ENCODE measurements at regions not wholly inside any gene's neighbourhood (a gene's known extent, or its start where the extent isn't known, plus 50 kb on each side); places are given as distances from the start of the nearest gene placed in this dataset.

GRCh38 chr12:82187011-82187410, 171.2 kb downstream of the CCDC59 start (continued):
- TF ChIP-seq REST (IDR thresholded peaks at IDR 0.05; ENCODE audit: low read depth, low read length) (no peak), MEF2A (IDR thresholded peaks at IDR 0.05; ENCODE audit: borderline replicate concordance, low read depth) (no peak), EZH2phosphoT487 (IDR thresholded peaks at IDR 0.05; ENCODE audit: borderline replicate concordance, low read depth) (no peak), RCOR1 (IDR thresholded peaks at IDR 0.05; ENCODE audit: low read length) (no peak), IRF3 (IDR thresholded peaks at IDR 0.05; ENCODE audit: low read depth, low read length) (no peak), NFIC (IDR thresholded peaks at IDR 0.05; ENCODE audit: borderline replicate concordance) (no peak)

- Histone ChIP-seq H2AFZ (ENCODE audit: low read depth) (0 out of 2 replicates have a peak overlapping the region, but pooled peaks have one; percentile 36), H3K9ac (no peak overlapping the region), H3K4me3 (ENCODE audit: low read depth in 2 of 2, low read length in 1 of 2) (no peak overlapping the region), H3K4me1 (ENCODE audit: control insufficient read depth in 1 of 2, insufficient read depth in 2 of 2, low read depth in 1 of 2, low read length in 1 of 2) (no peaks in the 10 kb centered on the region), H3K36me3 (replicated peaks in 1 of 2; ENCODE audit: control insufficient read depth in 1 of 2, insufficient read depth in 2 of 2, low read length in 1 of 2) (no peaks in the 10 kb centered on the region), H3K9me3 (no peaks in the 10 kb centered on the region), H3K4me2 (no peak overlapping the region), H3K9me2 (no peaks in the 10 kb centered on the region), H3K79me2 (ENCODE audit: insufficient read depth) (no peaks in the 10 kb centered on the region), H3F3A (replicated peaks; ENCODE audit: insufficient read depth) (no peaks in the 10 kb centered on the region), H3K27me3 (ENCODE audit: insufficient read depth) (no peaks in the 10 kb centered on the region), H3K27ac (ENCODE audit: low read depth in 2 of 2, low read length in 1 of 2) (no peak overlapping the region), H4K20me1 (ENCODE audit: insufficient read depth) (no peaks in the 10 kb centered on the region)
- ChIA-PET POLR2A (no interaction called here), CTCF (no interaction called here)
- no peak for DNase-seq
- WGBS (ENCODE audit: low lambda C conversion rate), result 3% methylated on average over 6 of the region's 6 CpGs
- TF ChIP-seq EZH2phosphoT487 (IDR thresholded peaks at IDR 0.05; ENCODE audit: borderline replicate concordance, low read depth), result no peak
- no peak for TF ChIP-seq GATA2 (CRISPR knock-in tag; IDR thresholded peaks at IDR 0.05)
- TF ChIP-seq YY1 (IDR thresholded peaks at IDR 0.05; ENCODE audit: low read depth), result no peak
- TF ChIP-seq MEF2A (IDR thresholded peaks at IDR 0.05; ENCODE audit: borderline replicate concordance, low read depth), result no peak
- no peak for TF ChIP-seq ELF1 (IDR thresholded peaks at IDR 0.05)
- TF ChIP-seq SIN3A (IDR thresholded peaks at IDR 0.05; ENCODE audit: borderline replicate concordance, low read depth, low read length), result no peak
- no peak for TF ChIP-seq TAF1 (IDR thresholded peaks at IDR 0.05; ENCODE audit: borderline replicate concordance, low read depth, low read length)
- TF ChIP-seq RCOR1 (IDR thresholded peaks at IDR 0.05; ENCODE audit: low read length), result no peak
- no peak for TF ChIP-seq CHD2 (IDR thresholded peaks at IDR 0.05; ENCODE audit: low read length, partially characterized antibody)
- no peak for TF ChIP-seq NRF1 (IDR thresholded peaks at IDR 0.05; ENCODE audit: low read depth, low read length)
- no peak for TF ChIP-seq REST (IDR thresholded peaks at IDR 0.05; ENCODE audit: low read depth, low read length)
- TF ChIP-seq FOSL2 (IDR thresholded peaks at IDR 0.05; ENCODE audit: borderline replicate concordance, low read depth), result no peak
Measured at GRCh38 chr12:82186282-82186681, 171.9 kb downstream of the CCDC59 start.
